SK-N-SH treated with all-trans-retinoic acid at 6 μM for 48 hours (cell line): ENCODE measurements at regions not wholly inside any gene's neighbourhood (a gene's known extent, or its start where the extent isn't known, plus 50 kb on each side); places are given as distances from the start of the nearest gene placed in this dataset.

ENCODE experiments used
- ATAC-seq: fragments of 200-7000 bp; cut with Tn5 transposase; 3 replicates; pipeline ENCODE4 v1.9.1; 2020; ENCODE audit warnings: mild to moderate bottlenecking, moderate library complexity
- BACH2 ChIP-seq: fragments of 250-450 bp; sonication (Bioruptor Pico); IDR thresholded peaks from 2 replicates; pipeline ENCODE4 v1.9.0; 2021; ENCODE audit warnings: mild to moderate bottlenecking, borderline replicate concordance
- CSDC2 ChIP-seq: fragments of 250-450 bp; sonication (Bioruptor Pico); IDR thresholded peaks from 2 replicates; pipeline ENCODE4 v1.5.0; 2020; ENCODE audit warnings: mild to moderate bottlenecking, moderate library complexity
- OSR1 ChIP-seq: fragments of 250-450 bp; sonication (Bioruptor Pico); IDR thresholded peaks from 2 replicates; pipeline ENCODE4 v1.8.0; 2022; ENCODE audit warnings: moderate library complexity, mild to moderate bottlenecking, inconsistent platforms
- RARB ChIP-seq: fragments of 250-450 bp; sonication (Bioruptor Pico); IDR thresholded peaks from 2 replicates; pipeline ENCODE4 v1.8.0; 2021; ENCODE audit warnings: mild to moderate bottlenecking, moderate library complexity
- SNAI2 ChIP-seq: fragments of 250-450 bp; sonication (Bioruptor Pico); IDR thresholded peaks from 2 replicates; pipeline ENCODE4 v1.5.0; 2020; ENCODE audit warnings: mild to moderate bottlenecking, moderate library complexity
- TCF4 ChIP-seq: fragments of 250-450 bp; sonication (Bioruptor Pico); IDR thresholded peaks from 2 replicates; pipeline ENCODE4 v1.8.0; 2021; ENCODE audit warnings: mild to moderate bottlenecking, moderate library complexity, borderline replicate concordance
- ZC3H10 ChIP-seq: fragments of 250-450 bp; sonication (Bioruptor Pico); IDR thresholded peaks from 2 replicates; pipeline ENCODE4 v1.5.1; 2021; ENCODE audit warnings: mild to moderate bottlenecking, moderate library complexity
- ZFP3 ChIP-seq: fragments of 250-450 bp; sonication (Bioruptor Pico); IDR thresholded peaks from 2 replicates; pipeline ENCODE4 v1.5.0; 2020; ENCODE audit warnings: mild to moderate bottlenecking, moderate library complexity
- ZNF565 ChIP-seq: fragments of 450-650 bp; formaldehyde crosslinking; conservative IDR thresholded peaks from 2 replicates; pipeline ENCODE4 v1.5.0; 2020; ENCODE audit warnings: low read depth, mild to moderate bottlenecking, moderate library complexity
- ZNF70 ChIP-seq: fragments of 450-650 bp; formaldehyde crosslinking; IDR thresholded peaks from 2 replicates; pipeline ENCODE4 v1.5.0; 2020; ENCODE audit warnings: mild to moderate bottlenecking, moderate library complexity
- ZNF8 ChIP-seq: fragments of 450-650 bp; formaldehyde crosslinking; IDR thresholded peaks from 2 replicates; pipeline ENCODE4 v1.5.0; 2020; ENCODE audit warnings: mild to moderate bottlenecking, moderate library complexity
- TF ChIP-seq, protein P1 (sequence below): fragments of 250-450 bp; sonication (Bioruptor Pico); IDR thresholded peaks from 2 replicates; pipeline ENCODE4 v1.5.1; 2020; ENCODE audit warnings: low read depth, mild to moderate bottlenecking, moderate library complexity
- TF ChIP-seq, protein P2 (sequence below): fragments of 250-450 bp; sonication (Bioruptor Pico); IDR thresholded peaks from 2 replicates; pipeline ENCODE4 v1.5.1; 2021; ENCODE audit warnings: mild to moderate bottlenecking, moderate library complexity
- TF ChIP-seq, protein P3 (sequence below): fragments of 250-450 bp; sonication (Bioruptor Pico); IDR thresholded peaks from 2 replicates; pipeline ENCODE4 v1.8.0; 2020; ENCODE audit warnings: mild to moderate bottlenecking, moderate library complexity, borderline replicate concordance
- TF ChIP-seq, protein P4 (sequence below): fragments of 250-450 bp; sonication (Bioruptor Pico); IDR thresholded peaks from 2 replicates; pipeline ENCODE4 v1.5.0; 2020; ENCODE audit warnings: mild to moderate bottlenecking, moderate library complexity

DNA sequence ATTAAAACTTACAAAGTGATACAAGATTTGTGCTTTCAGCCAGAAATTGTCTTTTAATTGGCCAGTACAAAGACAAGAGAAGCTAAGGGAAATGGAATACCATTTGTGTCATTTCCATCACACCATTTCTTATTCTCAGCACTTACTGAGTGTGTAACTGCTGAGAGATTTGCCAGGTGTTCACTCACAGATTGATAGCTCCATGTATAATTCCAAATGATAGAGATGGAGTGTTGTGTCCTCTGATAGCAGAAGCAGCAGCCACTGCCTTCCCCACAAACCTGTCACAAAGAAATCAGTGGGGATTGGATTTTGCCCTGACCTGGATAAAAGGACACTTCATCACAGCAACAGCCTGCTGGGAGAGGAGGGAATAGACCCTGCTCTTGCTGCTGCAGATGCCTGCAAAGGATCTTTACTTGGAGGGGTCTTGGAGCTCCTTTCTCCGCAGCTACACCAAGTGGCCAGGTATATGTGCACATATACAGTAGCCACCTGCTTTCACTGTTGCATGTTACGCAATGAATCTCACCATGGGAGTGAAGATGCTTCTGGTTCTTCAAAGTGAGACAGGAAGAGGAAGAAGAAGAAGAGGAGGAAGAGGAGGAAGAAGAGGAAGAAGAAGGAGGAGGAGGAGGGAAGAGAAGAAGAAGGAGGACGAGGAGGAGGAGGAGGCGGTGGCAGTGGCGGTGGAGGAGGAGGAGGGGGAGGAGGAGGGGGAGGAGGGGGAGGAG, 78.7 kb upstream of the KCNJ15 start:
- no peak for ATAC-seq
- TF ChIP-seq, protein P1, sequence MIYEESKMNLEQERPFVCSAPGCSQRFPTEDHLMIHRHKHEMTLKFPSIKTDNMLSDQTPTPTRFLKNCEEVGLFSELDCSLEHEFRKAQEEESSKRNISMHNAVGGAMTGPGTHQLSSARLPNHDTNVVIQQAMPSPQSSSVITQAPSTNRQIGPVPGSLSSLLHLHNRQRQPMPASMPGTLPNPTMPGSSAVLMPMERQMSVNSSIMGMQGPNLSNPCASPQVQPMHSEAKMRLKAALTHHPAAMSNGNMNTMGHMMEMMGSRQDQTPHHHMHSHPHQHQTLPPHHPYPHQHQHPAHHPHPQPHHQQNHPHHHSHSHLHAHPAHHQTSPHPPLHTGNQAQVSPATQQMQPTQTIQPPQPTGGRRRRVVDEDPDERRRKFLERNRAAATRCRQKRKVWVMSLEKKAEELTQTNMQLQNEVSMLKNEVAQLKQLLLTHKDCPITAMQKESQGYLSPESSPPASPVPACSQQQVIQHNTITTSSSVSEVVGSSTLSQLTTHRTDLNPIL (CRISPR knock-in tag) = no peak
- TF ChIP-seq TCF4 (CRISPR knock-in tag) = no peak
- no peak for TF ChIP-seq ZNF70 (CRISPR knock-in tag)
- TF ChIP-seq, protein P2, sequence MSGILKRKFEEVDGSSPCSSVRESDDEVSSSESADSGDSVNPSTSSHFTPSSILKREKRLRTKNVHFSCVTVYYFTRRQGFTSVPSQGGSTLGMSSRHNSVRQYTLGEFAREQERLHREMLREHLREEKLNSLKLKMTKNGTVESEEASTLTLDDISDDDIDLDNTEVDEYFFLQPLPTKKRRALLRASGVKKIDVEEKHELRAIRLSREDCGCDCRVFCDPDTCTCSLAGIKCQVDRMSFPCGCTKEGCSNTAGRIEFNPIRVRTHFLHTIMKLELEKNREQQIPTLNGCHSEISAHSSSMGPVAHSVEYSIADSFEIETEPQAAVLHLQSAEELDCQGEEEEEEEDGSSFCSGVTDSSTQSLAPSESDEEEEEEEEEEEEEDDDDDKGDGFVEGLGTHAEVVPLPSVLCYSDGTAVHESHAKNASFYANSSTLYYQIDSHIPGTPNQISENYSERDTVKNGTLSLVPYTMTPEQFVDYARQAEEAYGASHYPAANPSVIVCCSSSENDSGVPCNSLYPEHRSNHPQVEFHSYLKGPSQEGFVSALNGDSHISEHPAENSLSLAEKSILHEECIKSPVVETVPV = no peak
- no peak for TF ChIP-seq CSDC2 (CRISPR knock-in tag)
- no peak for TF ChIP-seq OSR1 (CRISPR knock-in tag)
- no peak for TF ChIP-seq ZNF565 (CRISPR knock-in tag)

DNA sequence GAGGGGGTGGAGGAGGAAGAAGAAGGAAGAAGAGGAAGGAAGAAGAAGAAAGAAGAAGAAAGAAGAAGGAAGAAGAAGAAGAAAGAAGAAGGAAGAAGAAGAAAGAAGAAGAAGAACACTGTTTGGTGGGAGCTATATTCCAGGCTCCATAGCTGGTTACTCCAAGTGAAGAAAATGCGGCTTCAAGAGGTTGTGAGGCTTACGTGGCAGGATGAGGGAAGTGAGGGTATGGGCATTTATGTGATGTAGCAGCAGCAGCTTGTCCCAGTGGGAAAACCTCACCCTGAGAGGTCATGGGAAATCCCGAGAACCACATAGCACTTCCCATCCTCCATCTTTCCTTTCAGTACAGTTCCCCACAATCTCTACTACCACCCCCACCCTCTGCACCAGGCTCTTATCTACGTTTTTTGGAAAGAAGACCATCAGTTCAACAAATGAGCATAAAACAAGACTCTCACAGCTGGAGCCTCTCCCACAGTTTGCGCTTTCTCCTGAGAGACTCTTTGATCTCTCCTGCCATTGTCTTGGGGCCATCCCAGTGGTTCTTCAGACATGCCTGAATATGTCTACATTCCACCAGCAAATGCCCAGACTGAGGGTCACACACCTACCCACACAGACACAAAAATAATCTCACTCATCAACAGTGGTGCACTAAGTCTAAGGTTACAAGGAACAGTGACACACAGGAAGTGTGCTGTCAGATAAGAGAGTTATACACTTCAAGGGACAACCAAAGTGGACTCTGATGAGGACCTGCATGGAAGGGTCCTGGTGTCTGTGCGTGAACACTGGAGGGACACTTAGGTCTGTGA, 77.9 kb upstream of the KCNJ15 start:
- TF ChIP-seq RARB (CRISPR knock-in tag) = no peak
- no peak for TF ChIP-seq SNAI2 (CRISPR knock-in tag)
- no peak for TF ChIP-seq OSR1 (CRISPR knock-in tag)
- no peak for TF ChIP-seq ZNF565 (CRISPR knock-in tag)
- no peak for TF ChIP-seq ZFP3 (CRISPR knock-in tag)
- TF ChIP-seq, protein P3, sequence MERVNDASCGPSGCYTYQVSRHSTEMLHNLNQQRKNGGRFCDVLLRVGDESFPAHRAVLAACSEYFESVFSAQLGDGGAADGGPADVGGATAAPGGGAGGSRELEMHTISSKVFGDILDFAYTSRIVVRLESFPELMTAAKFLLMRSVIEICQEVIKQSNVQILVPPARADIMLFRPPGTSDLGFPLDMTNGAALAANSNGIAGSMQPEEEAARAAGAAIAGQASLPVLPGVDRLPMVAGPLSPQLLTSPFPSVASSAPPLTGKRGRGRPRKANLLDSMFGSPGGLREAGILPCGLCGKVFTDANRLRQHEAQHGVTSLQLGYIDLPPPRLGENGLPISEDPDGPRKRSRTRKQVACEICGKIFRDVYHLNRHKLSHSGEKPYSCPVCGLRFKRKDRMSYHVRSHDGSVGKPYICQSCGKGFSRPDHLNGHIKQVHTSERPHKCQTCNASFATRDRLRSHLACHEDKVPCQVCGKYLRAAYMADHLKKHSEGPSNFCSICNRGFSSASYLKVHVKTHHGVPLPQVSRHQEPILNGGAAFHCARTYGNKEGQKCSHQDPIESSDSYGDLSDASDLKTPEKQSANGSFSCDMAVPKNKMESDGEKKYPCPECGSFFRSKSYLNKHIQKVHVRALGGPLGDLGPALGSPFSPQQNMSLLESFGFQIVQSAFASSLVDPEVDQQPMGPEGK (CRISPR knock-in tag) = no peak
- TF ChIP-seq TCF4 (CRISPR knock-in tag) = no peak
- TF ChIP-seq, protein P4, sequence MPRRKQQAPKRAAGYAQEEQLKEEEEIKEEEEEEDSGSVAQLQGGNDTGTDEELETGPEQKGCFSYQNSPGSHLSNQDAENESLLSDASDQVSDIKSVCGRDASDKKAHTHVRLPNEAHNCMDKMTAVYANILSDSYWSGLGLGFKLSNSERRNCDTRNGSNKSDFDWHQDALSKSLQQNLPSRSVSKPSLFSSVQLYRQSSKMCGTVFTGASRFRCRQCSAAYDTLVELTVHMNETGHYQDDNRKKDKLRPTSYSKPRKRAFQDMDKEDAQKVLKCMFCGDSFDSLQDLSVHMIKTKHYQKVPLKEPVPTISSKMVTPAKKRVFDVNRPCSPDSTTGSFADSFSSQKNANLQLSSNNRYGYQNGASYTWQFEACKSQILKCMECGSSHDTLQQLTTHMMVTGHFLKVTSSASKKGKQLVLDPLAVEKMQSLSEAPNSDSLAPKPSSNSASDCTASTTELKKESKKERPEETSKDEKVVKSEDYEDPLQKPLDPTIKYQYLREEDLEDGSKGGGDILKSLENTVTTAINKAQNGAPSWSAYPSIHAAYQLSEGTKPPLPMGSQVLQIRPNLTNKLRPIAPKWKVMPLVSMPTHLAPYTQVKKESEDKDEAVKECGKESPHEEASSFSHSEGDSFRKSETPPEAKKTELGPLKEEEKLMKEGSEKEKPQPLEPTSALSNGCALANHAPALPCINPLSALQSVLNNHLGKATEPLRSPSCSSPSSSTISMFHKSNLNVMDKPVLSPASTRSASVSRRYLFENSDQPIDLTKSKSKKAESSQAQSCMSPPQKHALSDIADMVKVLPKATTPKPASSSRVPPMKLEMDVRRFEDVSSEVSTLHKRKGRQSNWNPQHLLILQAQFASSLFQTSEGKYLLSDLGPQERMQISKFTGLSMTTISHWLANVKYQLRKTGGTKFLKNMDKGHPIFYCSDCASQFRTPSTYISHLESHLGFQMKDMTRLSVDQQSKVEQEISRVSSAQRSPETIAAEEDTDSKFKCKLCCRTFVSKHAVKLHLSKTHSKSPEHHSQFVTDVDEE = no peak
- no peak for TF ChIP-seq ZNF8 (CRISPR knock-in tag)
- no peak for TF ChIP-seq BACH2 (CRISPR knock-in tag)
- ATAC-seq = no peak

DNA sequence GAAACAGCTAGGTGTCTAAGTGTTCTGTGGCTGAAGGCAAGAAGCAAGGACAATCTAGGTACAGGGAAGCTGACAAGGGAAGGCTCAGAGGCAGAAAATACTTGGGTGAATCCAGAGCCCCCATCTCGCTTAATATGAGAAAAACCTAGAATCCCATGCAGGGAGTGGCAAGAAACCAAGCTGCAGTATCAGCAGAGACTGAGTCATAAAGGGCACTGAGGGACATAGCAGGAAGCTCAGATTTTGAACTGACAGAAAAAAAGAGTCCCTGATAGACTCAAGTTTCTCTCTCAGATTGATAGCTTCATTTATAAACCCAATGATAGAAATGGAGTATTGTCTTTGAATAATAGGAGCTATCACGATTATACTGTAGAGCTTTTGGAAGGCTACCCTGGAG, 77.3 kb upstream of the KCNJ15 start:
- ATAC-seq = no peak; the same call in 2 of the 3 replicates
- TF ChIP-seq, protein P1 (CRISPR knock-in tag) = no peak
- TF ChIP-seq, protein P4 = no peak
- TF ChIP-seq TCF4 (CRISPR knock-in tag) (no peak), ZC3H10 (CRISPR knock-in tag) (no peak), ZNF8 (CRISPR knock-in tag) (no peak), CSDC2 (CRISPR knock-in tag) (no peak), OSR1 (CRISPR knock-in tag) (no peak), RARB (CRISPR knock-in tag) (no peak), ZNF565 (CRISPR knock-in tag) (no peak)
- TF ChIP-seq, protein P3 (CRISPR knock-in tag) = no peak
- TF ChIP-seq, protein P2 = no peak
